Activated CD8-positive, alpha-beta memory T cell treated with anti-CD3 and anti-CD28 coated beads for 24 hours (primary cell): ENCODE measurements at regions not wholly inside any gene's neighbourhood (a gene's known extent, or its start where the extent isn't known, plus 50 kb on each side); places are given as distances from the start of the nearest gene placed in this dataset.

Experiments
- DNase-seq: peaks from one replicate; pipeline ENCODE4 v3.0.0-alpha.2; 2020

GRCh38 chr10:78817361-78817760 is 251.4 kb upstream of the ZMIZ1 start:
- no peak for DNase-seq

- DNase-seq, result no peak
Measured at GRCh38 chr10:78817804-78818203, 251.0 kb upstream of the ZMIZ1 start.

- no peak for DNase-seq
Measured at GRCh38 chr10:78819361-78820006, 249.3 kb upstream of the ZMIZ1 start.

- no peak for DNase-seq
Measured at GRCh38 chr10:78820007-78820362, 248.8 kb upstream of the ZMIZ1 start.

- DNase-seq, result no peak
Measured at GRCh38 chr10:78821052-78821451, 247.7 kb upstream of the ZMIZ1 start.

GRCh38 chr10:78828647-78829539 is 239.9 kb upstream of the ZMIZ1 start:
- no peak for DNase-seq

- no peak for DNase-seq
Measured at GRCh38 chr10:78829565-78829964, 239.2 kb upstream of the ZMIZ1 start.

GRCh38 chr10:78830062-78830975 is 238.4 kb upstream of the ZMIZ1 start:
- no peak for DNase-seq

GRCh38 chr10:78830976-78831375 is 237.8 kb upstream of the ZMIZ1 start:
- DNase-seq, result no peak

GRCh38 chr10:78831461-78831860 is 237.3 kb upstream of the ZMIZ1 start:
- DNase-seq, result no peak

GRCh38 chr10:78832281-78832680 is 236.5 kb upstream of the ZMIZ1 start:
- DNase-seq, result no peak

GRCh38 chr10:78838141-78838657 is 230.6 kb upstream of the ZMIZ1 start:
- DNase-seq, result no peak

GRCh38 chr10:78843495-78843894 is 225.3 kb upstream of the ZMIZ1 start:
- no peak for DNase-seq

- DNase-seq, result no peak
Measured at GRCh38 chr10:78844960-78845607, 223.7 kb upstream of the ZMIZ1 start.

- no peak for DNase-seq
Measured at GRCh38 chr10:78846071-78846470, 222.7 kb upstream of the ZMIZ1 start.

- no peak for DNase-seq
Measured at GRCh38 chr10:78846760-78847159, 222.0 kb upstream of the ZMIZ1 start.

- no peak for DNase-seq
Measured at GRCh38 chr10:78847485-78847884, 221.3 kb upstream of the ZMIZ1 start.

GRCh38 chr10:78849115-78849514 is 219.7 kb upstream of the ZMIZ1 start:
- DNase-seq, result no peak

GRCh38 chr10:78849731-78850130 is 219.0 kb upstream of the ZMIZ1 start:
- no peak for DNase-seq

- DNase-seq, result no peak
Measured at GRCh38 chr10:78850644-78851435, 217.9 kb upstream of the ZMIZ1 start.

- no peak for DNase-seq
Measured at GRCh38 chr10:78851647-78852046, 217.1 kb upstream of the ZMIZ1 start.
